ENCODE measurements at regions not wholly inside any gene's neighbourhood (a gene's known extent, or its start where the extent isn't known, plus 50 kb on each side); places are given as distances from the start of the nearest gene placed in this dataset.

GRCh38 chr5:32981061-32981460 is 269.9 kb downstream of the NPR3 start:
- ChIA-PET POLR2A (no interaction called here), CTCF (no interaction called here)

GRCh38 chr5:32984851-32985610 is 273.9 kb downstream of the NPR3 start:
- ChIA-PET CTCF (no interaction called here), POLR2A (no interaction called here)

- ChIA-PET CTCF (no interaction called here), POLR2A (no interaction called here)
These were observed 278.7 kb downstream of the NPR3 start for GRCh38 chr5:32989815-32990214.

- ChIA-PET CTCF (no interaction called here), POLR2A (no interaction called here)
These were observed 279.7 kb downstream of the NPR3 start for GRCh38 chr5:32990593-32991420.

- ChIA-PET POLR2A (no interaction called here), CTCF (no interaction called here)
These were observed 280.3 kb downstream of the NPR3 start for GRCh38 chr5:32991421-32991815.

- ChIA-PET POLR2A (no interaction called here), CTCF (no interaction called here)
These were observed 285.2 kb downstream of the NPR3 start for GRCh38 chr5:32996336-32996735.

GRCh38 chr5:33008751-33009418 is 297.8 kb downstream of the NPR3 start:
- CTCF ChIA-PET, result no interaction called here
- POLR2A ChIA-PET, result no interaction called here

- ChIA-PET CTCF (no interaction called here), POLR2A (no interaction called here)
These were observed 299.7 kb downstream of the NPR3 start for GRCh38 chr5:33010846-33011245.

GRCh38 chr5:33011801-33012200 is 300.7 kb downstream of the NPR3 start:
- ChIA-PET CTCF (no interaction called here), POLR2A (no interaction called here)

GRCh38 chr5:33023649-33024048 is 312.5 kb downstream of the NPR3 start:
- ChIA-PET POLR2A (no interaction called here), CTCF (no interaction called here)

- ChIA-PET POLR2A (no interaction called here), CTCF (no interaction called here)
These were observed 321.4 kb downstream of the NPR3 start for GRCh38 chr5:33032271-33033070.

GRCh38 chr5:33033516-33033915 is 322.4 kb downstream of the NPR3 start:
- ChIA-PET POLR2A (no interaction called here), CTCF (no interaction called here)

GRCh38 chr5:33034777-33035176 is 323.7 kb downstream of the NPR3 start:
- POLR2A ChIA-PET, result no interaction called here
- CTCF ChIA-PET, result no interaction called here

- ChIA-PET POLR2A (no interaction called here), CTCF (no interaction called here)
These were observed 324.9 kb downstream of the NPR3 start for GRCh38 chr5:33035851-33036527.

- CTCF ChIA-PET, result no interaction called here
These were observed 326.0 kb downstream of the NPR3 start for GRCh38 chr5:33037076-33037475.

GRCh38 chr5:33041586-33041985 is 330.5 kb downstream of the NPR3 start:
- ChIA-PET POLR2A (no interaction called here), CTCF (no interaction called here)

More at GRCh38 chr5:33037076-33037475, 326.0 kb downstream of the NPR3 start:
- POLR2A ChIA-PET, result no interaction called here

- ChIA-PET CTCF (no interaction called here), POLR2A (no interaction called here)
These were observed 332.3 kb downstream of the NPR3 start for GRCh38 chr5:33043343-33043997.

- CTCF ChIA-PET, result no interaction called here
These were observed 335.0 kb downstream of the NPR3 start for GRCh38 chr5:33046091-33046490.

GRCh38 chr5:33048315-33048714 is 337.2 kb downstream of the NPR3 start:
- ChIA-PET CTCF (no interaction called here), POLR2A (no interaction called here)

More at GRCh38 chr5:33046091-33046490, 335.0 kb downstream of the NPR3 start:
- POLR2A ChIA-PET, result no interaction called here
